HG02970 (cell line): ENCODE measurements at regions not wholly inside any gene's neighbourhood (a gene's known extent, or its start where the extent isn't known, plus 50 kb on each side); places are given as distances from the start of the nearest gene placed in this dataset.
"Not testable (repeated sequence)": the region's sequence is repeated elsewhere in the genome, so short reads cannot be mapped to it uniquely, and the experiment has no call there.

Source experiments
- ATAC-seq: cut with Tn5 transposase; IDR thresholded peaks from one replicate; pipeline ENCODE4 v1.9.1; 2021; ENCODE audit warnings: mild to moderate bottlenecking, moderate library complexity, moderate number of reproducible peaks; ENCODE audit not compliant: unreplicated experiment, low FRiP score

GRCh38 chr5:145050181-145050580, 785.0 kb downstream of the PRELID2 start:
- ATAC-seq = no peak

- no peak for ATAC-seq
Observed at GRCh38 chr5:145044970-145045369, 790.2 kb downstream of the PRELID2 start.

DNA sequence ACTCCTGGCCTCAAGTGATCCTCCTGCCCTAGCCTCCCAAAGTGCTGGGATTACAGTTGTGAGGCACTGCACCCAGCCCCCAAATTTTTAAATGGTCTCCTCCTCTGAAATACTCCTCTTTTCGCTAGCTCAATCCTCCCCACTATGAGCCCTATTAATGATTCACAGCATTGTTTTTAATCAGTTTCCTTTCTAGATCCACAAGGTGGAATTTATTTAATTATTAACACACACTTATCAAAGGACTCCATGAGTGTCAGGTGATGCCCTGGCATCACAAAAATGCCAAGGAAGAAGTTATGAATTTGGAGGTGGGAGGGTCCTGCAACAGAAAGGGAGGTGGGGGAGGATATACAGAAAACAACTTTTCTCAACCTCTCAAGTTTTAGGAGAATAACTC, 806.5 kb downstream of the PRELID2 start:
- ATAC-seq = no peak

GRCh38 chr5:145027286-145027685, 807.9 kb downstream of the PRELID2 start:
- ATAC-seq = no peak

DNA sequence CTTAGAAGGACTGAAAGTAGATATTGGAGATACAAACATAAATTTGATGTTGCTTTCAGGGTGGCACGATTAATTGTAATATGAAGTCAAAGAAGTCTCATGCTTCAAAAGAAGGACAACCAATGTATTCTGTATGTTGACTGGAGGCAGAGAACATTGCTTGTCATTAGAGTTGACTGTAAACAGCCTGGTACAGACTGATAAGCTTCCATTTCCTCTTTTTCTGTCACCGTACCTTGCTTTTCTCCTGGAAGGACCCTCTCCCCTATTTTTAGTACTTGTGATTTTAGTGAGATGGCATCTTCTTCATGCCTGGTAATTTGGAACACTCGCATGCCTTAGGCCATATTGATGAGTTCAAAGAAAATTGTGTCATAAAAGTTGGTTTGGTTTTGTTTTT, 809.4 kb downstream of the PRELID2 start:
- ATAC-seq = no peak

DNA sequence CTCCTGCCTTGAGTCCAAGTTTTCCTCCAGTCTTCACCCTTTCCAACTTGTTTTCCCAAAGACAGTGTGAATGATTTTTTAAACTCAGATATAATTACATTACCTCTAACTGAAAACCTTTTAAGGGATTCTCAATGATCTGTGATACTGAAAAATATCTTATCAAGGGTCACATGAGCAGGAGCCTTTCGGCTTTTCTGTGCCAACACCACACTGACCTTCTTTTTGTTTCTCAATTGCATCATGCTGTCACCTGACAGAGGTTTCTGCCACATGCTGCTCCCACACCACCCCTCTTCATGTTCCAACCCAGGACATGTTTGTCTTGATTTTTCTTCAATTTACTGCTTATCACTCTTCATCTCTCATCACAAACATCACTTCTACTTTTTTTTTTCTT, 820.0 kb downstream of the PRELID2 start:
- ATAC-seq = no peak

DNA sequence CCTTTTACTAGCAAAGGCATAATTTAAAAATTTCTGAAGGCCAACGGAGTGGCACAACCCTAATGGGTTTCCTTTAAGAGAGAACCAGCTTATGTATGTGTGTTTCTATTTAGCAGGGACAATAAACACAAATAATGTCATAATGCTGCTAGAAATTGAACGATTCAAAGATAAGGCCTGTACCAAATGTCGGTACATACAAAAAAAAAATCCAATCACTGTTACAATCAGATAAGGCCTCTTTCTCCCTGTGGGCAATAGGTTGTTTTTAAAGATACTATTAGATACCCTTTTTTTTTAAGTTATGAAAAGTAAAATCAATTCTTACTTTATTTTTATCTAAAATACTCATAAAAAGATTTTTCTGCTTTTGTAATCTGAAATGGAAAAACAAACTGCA, 821.0 kb downstream of the PRELID2 start:
- no peak for ATAC-seq

- ATAC-seq = no peak
Observed at GRCh38 chr5:145010834-145011233, 824.3 kb downstream of the PRELID2 start.

DNA sequence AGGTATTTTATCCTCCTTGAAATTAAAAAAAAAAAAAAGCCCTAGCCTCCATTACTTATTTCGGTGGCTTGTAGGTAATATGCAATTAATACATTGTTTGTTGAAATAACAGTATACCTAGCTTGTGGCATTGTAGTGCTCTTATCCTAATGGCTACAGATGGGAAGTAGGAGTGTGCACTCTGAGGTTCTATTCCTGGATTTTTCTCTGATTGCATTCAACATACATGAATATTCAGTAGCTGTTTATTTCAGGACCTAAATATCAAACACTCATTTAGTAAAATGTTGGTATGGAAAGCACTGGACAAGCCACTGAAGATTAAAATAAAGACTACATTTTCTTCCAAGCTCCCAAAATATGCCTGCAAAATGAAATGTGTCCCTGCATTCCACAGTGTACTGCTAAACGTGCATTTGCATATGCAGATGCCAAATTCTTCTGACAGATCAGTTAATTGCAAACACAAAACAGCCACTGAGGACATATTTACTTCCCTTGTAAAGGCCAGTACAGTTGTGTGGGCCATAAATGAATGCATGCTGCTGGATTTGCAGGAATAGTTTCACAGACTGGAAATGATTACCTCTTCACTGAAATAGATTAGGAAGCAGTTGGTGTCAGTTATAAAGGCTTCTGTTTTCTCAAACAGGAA, 826.1 kb downstream of the PRELID2 start:
- ATAC-seq = no peak

DNA sequence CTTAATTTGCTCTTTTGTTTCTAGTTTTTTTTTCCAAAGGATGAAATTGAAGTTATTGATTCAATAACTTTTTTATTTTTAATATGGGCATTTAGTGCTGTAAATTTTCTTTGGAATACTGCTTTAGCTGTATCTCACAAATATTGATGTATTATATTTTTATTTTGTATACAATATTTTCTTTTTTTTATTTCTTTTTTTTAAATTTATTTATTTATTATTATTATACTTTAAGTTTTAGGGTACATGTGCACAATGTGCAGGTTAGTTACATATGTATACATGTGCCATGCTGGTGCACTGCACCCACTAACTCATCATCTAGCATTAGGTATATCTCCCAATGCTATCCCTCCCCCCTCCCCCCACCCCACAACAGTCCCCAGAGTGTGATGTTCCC, 823.7 kb downstream of the KCTD16 start:
- not testable (repeated sequence) for ATAC-seq

GRCh38 chr5:144983101-144983500, 812.4 kb downstream of the KCTD16 start:
- ATAC-seq = no peak

DNA sequence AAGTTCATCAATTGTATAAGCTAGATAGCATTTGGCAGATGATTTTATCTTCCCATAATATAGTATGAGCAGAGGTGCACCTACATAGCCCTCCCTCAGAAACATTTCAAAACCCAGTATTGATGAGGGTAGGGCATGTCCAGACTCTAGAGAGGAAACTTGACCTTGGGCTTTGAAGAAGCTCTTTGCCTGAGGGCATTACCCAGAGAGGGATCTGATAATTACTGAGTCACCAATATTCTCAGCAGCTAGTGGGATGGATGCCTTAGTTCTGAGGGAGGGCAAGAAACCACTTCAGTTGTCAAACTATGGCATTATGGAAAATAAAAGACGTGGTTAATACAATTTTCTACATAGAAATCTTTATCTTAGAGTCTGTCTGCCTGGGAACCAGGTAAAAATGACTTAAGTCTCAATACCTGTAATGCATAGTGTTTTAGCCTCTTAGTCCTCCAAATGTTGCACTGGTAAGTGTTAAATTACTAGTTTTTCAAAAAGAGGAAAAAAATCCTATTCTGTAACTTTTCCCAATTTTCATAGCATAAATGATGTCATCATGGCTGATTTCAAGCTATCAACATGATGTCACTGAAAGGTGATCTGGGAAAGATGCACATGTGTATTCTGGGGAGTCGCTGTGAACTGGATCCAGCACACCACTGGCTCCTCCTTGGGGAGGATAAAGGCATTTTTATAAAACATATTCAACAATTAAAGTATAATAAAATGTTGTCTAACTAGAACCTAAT, 809.0 kb downstream of the KCTD16 start:
- no peak for ATAC-seq

DNA sequence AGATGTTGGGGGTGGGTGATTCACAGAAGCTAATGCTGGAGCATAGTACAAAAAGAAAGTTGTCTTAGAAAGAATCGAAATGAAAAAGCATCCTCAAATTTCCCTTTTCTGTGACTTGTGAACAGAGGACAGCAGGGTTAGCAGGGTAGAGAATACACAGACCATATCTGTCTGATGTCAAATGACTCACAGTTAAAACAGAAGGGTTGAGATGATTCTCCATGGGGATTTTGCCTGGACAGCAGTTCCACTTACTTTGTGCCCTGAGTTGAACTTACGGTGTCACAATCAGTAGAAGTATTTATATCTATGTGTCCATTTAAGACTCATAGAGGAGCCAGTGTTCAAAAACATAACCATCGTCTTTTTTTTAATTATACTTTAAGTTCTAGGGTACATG, 801.6 kb downstream of the KCTD16 start:
- no peak for ATAC-seq

DNA sequence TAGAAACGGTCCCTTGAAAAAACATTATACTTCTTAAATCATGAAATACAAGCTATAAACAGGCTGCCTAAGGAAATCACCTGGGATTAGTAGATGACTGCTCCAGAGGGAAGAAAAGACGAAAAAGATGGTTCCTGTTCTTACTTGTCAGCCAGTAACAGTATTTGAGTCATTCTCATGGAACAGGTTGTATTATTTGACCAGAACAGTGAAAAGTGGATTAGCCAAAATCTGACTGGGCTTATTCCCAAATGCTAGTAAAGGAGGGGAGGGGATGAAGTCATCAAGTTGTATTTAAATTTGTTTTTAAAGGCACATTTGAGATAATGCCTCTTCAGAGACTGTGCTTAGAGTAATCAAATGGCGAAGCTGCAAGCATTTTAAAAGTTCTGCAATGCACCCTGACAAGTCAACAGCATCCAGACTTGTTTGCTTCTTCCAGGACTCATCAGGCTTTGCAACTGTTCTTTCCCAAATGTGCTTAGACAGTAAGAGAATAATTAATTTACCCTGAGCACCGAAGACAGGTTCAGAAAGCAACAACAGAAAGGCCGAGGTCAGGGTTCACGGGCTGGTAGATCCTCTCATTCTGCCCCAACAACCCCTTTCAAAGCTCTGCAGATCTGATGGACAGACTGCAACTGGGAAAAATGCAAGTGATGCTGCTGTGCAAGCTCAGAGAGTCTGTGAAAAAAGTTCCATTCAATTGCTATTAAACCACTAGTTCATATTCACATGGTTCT, 800.6 kb downstream of the KCTD16 start:
- no peak for ATAC-seq

DNA sequence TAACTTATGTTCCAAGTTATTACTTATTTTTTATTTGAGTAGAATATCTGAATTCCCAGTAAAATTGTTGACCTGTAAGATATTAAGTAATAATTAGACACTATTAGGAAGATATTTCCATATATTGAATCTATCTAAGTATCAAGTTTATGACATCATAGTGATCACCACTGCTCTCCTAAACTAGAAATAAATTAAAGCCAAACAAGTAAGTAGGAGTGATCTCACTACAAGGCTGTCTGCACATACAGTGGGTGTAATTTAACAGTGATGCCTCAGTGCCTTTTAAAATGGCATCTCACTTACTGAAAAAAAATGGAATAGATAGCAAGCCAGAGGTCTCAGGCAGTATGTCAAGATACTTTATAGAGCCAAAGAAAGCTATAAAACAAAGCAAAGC, 789.6 kb downstream of the KCTD16 start:
- ATAC-seq = no peak

DNA sequence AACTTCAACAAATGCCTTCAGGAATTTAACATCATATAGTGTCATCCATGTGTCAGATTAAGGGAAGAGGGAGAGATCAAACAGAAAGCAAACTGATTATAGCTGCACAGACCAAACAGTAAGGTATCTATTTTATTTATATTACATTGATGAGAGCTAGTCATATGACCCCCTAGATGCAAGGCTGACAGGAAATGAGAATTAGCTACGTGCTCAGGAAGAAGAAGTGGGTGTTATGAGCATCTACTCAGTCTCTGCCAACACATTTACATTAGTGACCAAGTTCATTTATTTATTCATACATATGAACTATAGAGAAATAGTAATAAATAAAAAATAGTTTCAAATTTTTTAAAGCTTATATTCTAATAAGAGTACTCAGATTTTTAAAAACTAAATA, 787.3 kb downstream of the KCTD16 start:
- no peak for ATAC-seq

GRCh38 chr5:144950996-144951395, 780.3 kb downstream of the KCTD16 start:
- no peak for ATAC-seq

DNA sequence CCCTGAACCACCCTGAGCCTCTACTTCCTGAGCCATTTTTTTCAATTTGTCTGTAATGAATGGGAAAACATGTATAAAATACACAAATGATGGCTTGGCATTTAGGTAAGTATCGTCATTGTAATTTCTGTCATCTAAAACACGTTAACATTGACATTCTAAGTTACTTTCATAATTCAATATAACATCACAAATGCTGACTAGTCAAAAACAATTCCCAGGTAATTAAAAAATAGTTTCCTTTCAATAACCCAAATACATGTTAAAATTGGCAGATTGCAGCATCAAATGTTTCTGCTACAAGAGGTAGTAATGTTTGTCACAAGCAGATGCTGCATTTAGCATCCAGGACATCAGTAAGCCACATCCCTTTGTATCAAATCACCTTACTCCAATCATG, 776.4 kb downstream of the KCTD16 start:
- no peak for ATAC-seq

DNA sequence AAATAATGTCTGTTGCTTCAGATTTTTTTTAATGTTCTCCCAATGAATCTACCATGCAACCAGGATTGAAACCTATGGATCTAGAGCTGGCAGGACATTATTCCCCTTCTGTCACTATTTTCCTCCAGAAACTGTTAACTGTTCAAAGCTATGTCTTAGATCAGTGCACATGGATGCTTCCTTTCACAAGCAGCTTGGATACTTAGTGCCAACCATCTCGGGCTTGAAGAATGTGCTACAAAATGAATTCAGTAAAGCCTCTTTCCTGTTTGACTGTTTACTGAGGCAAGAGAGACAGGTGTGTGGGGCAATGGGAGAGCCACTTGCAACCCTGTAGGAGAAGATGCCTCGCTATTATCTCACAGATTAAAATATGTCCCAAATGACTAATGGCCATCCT, 774.8 kb downstream of the KCTD16 start:
- ATAC-seq = no peak

- no peak for ATAC-seq
Observed at GRCh38 chr5:144944936-144945335, 774.3 kb downstream of the KCTD16 start.

GRCh38 chr5:144941004-144941403, 770.3 kb downstream of the KCTD16 start:
- no peak for ATAC-seq

DNA sequence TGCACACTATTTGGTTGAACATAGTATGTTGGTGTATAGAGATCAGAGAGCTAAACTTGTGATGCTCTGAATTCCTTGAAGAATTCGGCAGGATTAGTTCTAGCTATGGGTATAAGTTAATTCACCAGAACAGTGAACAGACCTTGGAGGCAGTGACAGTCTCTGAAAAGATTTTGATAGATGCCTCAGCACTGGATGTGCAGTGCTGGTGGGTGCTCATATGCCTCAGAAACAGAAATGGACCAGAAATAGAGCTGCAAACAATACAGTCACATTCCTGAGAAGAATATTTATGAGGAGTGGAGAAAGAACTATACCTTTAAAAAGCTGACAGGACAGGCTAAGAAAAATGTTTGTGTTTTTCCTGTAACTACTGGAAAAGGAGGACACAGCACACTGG, 747.7 kb downstream of the KCTD16 start:
- no peak for ATAC-seq
